ENCODE measurements at regions not wholly inside any gene's neighbourhood (a gene's known extent, or its start where the extent isn't known, plus 50 kb on each side); places are given as distances from the start of the nearest gene placed in this dataset.
"Not testable (repeated sequence)": the region's sequence is repeated elsewhere in the genome, so short reads cannot be mapped to it uniquely, and the experiment has no call there.

DNA sequence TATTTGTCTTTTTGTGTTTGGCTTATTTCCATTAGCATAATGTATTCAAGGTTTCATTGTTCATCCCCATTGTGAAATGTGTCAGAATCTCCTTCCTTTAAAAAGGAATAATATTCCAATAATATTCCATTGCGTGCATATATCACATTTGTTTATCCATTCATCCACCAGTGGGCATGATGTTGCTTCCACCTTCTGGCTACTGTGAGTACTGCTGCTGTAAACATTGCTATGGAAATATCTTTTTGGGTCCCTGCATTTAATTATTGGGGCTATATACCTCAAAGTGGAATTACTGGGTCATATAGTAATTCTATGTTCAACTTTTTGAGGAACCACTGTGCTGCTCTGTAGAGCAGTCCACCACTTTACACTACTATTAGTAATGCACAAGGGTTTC is 123.1 kb downstream of the POTEG start:
- DNase-seq (ENCODE audit: insufficient read length, low spot score, missing footprints); H3K27me3 ChIP-seq (ENCODE audit: insufficient read depth, low read length); H3K79me2 ChIP-seq (ENCODE audit: insufficient read depth, low read length); H3K27ac ChIP-seq (ENCODE audit: low read depth, low read length); H3K4me2 ChIP-seq (ENCODE audit: insufficient read depth, low read length); H3K36me3 ChIP-seq (ENCODE audit: insufficient read depth, low read length); H3K4me3 ChIP-seq (ENCODE audit: insufficient read depth, low read length); H3K4me1 ChIP-seq (ENCODE audit: insufficient read depth, low read length); H4K20me1 ChIP-seq (ENCODE audit: insufficient read depth, low read length); H2AFZ ChIP-seq (ENCODE audit: low read length); H3K9me3 ChIP-seq (ENCODE audit: low read depth, low read length): not testable (repeated sequence)
- TF ChIP-seq, protein P1, sequence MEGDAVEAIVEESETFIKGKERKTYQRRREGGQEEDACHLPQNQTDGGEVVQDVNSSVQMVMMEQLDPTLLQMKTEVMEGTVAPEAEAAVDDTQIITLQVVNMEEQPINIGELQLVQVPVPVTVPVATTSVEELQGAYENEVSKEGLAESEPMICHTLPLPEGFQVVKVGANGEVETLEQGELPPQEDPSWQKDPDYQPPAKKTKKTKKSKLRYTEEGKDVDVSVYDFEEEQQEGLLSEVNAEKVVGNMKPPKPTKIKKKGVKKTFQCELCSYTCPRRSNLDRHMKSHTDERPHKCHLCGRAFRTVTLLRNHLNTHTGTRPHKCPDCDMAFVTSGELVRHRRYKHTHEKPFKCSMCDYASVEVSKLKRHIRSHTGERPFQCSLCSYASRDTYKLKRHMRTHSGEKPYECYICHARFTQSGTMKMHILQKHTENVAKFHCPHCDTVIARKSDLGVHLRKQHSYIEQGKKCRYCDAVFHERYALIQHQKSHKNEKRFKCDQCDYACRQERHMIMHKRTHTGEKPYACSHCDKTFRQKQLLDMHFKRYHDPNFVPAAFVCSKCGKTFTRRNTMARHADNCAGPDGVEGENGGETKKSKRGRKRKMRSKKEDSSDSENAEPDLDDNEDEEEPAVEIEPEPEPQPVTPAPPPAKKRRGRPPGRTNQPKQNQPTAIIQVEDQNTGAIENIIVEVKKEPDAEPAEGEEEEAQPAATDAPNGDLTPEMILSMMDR (IDR thresholded peaks at IDR 0.05; ENCODE audit: extremely low read depth, low read depth, low read length): peak; percentile 6

DNA sequence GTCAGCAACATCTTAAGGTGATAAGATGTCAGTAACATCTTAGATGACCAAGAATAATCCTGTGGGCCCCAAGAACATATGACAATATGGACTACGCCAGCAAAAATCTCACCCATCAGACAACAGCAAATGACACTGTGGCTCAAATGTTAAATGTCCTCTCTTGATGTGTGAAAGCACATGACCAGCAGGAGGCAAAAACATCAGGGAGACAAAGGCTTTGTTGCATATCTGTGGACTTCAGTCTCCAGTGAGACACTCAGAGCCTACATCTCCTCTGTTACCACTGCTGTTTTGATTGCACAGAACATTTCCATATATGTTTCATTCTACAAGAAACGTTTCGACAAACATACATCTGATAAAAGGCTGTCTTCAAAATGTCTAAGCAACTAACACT is 103.5 kb downstream of the POTEG start:
- H3K27ac ChIP-seq (ENCODE audit: low read depth, low read length); H3K79me2 ChIP-seq (ENCODE audit: insufficient read depth, low read length); H3K27me3 ChIP-seq (ENCODE audit: insufficient read depth, low read length); H3K4me2 ChIP-seq (ENCODE audit: insufficient read depth, low read length); DNase-seq (ENCODE audit: insufficient read length, low spot score, missing footprints); H4K20me1 ChIP-seq (ENCODE audit: insufficient read depth, low read length); H3K9me3 ChIP-seq (ENCODE audit: low read depth, low read length); H3K4me3 ChIP-seq (ENCODE audit: insufficient read depth, low read length); H3K4me1 ChIP-seq (ENCODE audit: insufficient read depth, low read length); H2AFZ ChIP-seq (ENCODE audit: low read length); H3K36me3 ChIP-seq (ENCODE audit: insufficient read depth, low read length): not testable (repeated sequence)

DNA sequence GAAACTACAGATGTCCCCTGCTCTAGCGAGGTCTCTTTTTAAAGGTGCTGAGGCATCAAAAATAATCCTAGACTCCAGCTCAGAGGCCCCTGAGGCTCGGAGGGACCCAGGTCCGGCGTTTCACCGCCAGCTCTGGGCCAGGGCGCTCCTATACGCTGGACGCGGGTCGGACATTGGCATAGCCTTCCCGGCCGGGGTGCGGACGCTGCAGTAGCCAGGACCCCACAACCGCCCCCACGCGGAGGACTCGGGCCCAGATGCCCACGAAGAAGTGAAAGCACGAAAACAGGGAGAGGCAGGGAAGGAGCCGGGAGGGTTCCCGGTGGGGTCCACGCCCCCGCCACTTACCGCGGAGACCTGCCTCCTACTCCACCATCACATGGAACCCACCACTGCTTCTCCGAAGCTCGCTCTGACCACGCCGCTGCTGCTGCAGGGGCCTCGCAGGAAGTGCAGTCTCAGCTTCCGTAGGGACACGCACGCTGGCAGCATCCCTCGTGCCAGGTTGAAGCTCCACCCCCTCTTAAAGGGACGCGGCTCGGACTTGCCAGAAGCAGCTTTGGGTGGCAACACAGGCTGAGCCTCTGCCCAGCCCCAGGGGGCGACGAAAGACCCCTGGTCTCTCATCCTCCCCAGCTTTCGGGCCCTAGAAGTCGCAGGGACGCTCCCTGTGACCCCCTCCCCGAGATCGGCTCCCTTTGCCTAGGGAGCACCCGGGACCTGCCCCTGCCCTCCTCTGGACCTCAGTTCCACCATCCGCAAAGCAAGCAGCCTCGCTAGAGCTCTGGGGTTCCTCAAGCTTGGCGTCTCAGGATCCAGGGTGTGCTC is 96.7 kb downstream of the POTEG start:
- not testable (repeated sequence) for H2AFZ ChIP-seq (ENCODE audit: low read length); H3K4me1 ChIP-seq (ENCODE audit: insufficient read depth, low read length); H3K27me3 ChIP-seq (ENCODE audit: insufficient read depth, low read length); H3K36me3 ChIP-seq (ENCODE audit: insufficient read depth, low read length); H3K4me2 ChIP-seq (ENCODE audit: insufficient read depth, low read length); H3K27ac ChIP-seq (ENCODE audit: low read depth, low read length); DNase-seq (ENCODE audit: insufficient read length, low spot score, missing footprints); H3K4me3 ChIP-seq (ENCODE audit: insufficient read depth, low read length); H3K79me2 ChIP-seq (ENCODE audit: insufficient read depth, low read length); H3K9me3 ChIP-seq (ENCODE audit: low read depth, low read length); H4K20me1 ChIP-seq (ENCODE audit: insufficient read depth, low read length)

DNA sequence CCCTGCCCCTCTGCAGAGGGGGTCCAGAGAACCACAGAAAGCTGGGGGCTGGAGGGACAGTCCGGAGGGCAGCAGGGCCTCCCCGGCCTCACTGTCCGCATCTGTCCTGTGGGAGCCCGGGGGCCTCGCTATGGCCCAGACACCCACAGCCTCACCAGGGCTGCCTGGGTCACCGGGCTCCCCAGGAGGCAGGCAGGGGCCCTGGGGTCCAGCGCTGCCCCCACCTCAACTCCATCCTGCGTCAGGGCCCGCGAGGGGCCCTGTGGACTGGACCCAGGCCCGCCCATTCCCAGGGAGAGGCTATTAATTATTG is 96.1 kb downstream of the POTEG start:
- H3K27me3 ChIP-seq (ENCODE audit: insufficient read depth, low read length); H3K27ac ChIP-seq (ENCODE audit: low read depth, low read length); H2AFZ ChIP-seq (ENCODE audit: low read length); H3K36me3 ChIP-seq (ENCODE audit: insufficient read depth, low read length); H3K4me1 ChIP-seq (ENCODE audit: insufficient read depth, low read length); H3K79me2 ChIP-seq (ENCODE audit: insufficient read depth, low read length); H3K4me2 ChIP-seq (ENCODE audit: insufficient read depth, low read length); H3K9me3 ChIP-seq (ENCODE audit: low read depth, low read length); H4K20me1 ChIP-seq (ENCODE audit: insufficient read depth, low read length); H3K4me3 ChIP-seq (ENCODE audit: insufficient read depth, low read length); DNase-seq (ENCODE audit: insufficient read length, low spot score, missing footprints): not testable (repeated sequence)

DNA sequence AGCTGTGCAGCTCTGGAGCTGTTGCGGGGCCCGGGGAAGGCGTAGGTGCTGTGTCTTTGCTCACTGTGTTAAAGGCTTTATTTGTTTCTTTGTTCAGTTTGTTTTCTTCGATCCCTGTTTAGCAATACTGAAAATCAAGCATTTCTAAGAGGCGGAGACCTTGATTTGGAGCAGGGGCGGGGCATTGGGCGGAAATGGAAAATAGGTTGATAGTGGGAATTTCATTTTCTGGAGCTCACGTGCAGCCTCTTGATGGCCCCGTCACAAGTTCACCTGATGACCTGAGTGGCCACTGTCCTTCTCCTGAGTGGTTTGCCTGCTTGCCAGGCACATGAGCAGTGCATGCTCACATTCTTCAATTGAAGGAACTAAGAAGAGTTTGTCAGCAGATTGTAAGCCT is 93.2 kb downstream of the POTEG start:
- H3K79me2 ChIP-seq (ENCODE audit: insufficient read depth, low read length); H3K4me3 ChIP-seq (ENCODE audit: insufficient read depth, low read length); H3K4me1 ChIP-seq (ENCODE audit: insufficient read depth, low read length); H3K36me3 ChIP-seq (ENCODE audit: insufficient read depth, low read length); H3K27ac ChIP-seq (ENCODE audit: low read depth, low read length); DNase-seq (ENCODE audit: insufficient read length, low spot score, missing footprints); H3K27me3 ChIP-seq (ENCODE audit: insufficient read depth, low read length); H2AFZ ChIP-seq (ENCODE audit: low read length); H4K20me1 ChIP-seq (ENCODE audit: insufficient read depth, low read length); H3K9me3 ChIP-seq (ENCODE audit: low read depth, low read length); H3K4me2 ChIP-seq (ENCODE audit: insufficient read depth, low read length): not testable (repeated sequence)

DNA sequence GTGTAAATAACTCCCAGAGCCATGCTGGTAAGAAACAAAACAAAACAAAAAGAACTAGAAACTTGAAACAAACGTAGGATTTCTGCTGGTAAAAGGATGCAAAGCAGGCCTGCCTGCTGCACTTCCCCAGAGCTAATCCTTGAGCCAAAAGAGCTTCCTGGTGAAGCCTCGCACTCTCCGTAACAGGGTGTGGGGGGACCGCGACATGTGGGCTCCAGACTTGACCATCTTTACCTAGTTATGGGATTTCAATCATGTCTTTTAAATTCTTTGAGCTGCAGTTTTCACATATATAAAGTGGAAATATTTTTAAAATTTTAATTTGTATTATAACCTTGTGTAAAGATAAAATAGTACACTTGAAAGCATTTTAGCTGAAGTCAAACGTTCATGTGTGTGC is 92.5 kb downstream of the POTEG start:
- H2AFZ ChIP-seq (ENCODE audit: low read length); H4K20me1 ChIP-seq (ENCODE audit: insufficient read depth, low read length); H3K36me3 ChIP-seq (ENCODE audit: insufficient read depth, low read length); H3K4me2 ChIP-seq (ENCODE audit: insufficient read depth, low read length); DNase-seq (ENCODE audit: insufficient read length, low spot score, missing footprints); H3K79me2 ChIP-seq (ENCODE audit: insufficient read depth, low read length); H3K27me3 ChIP-seq (ENCODE audit: insufficient read depth, low read length); H3K4me3 ChIP-seq (ENCODE audit: insufficient read depth, low read length); H3K4me1 ChIP-seq (ENCODE audit: insufficient read depth, low read length); H3K27ac ChIP-seq (ENCODE audit: low read depth, low read length); H3K9me3 ChIP-seq (ENCODE audit: low read depth, low read length): not testable (repeated sequence)

DNA sequence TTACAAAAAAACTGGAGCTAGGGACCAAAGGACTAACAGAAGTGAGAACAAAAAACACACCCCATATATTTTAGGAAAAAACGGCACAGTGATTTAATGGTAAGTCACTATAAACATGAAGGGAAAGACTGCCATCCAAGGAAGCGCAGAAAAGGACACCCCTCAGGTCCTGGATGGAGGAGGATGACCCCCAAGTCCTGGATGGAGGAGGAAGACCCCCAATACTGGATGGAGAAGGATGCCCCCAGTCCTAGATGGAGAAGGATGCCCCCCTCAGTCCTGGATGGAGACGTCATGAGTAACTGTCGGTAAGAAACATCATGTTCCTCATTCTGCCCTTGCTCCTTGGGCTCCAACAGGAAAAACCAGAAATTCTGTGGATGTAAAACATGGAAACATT is 89.9 kb downstream of the POTEG start:
- H4K20me1 ChIP-seq (ENCODE audit: insufficient read depth, low read length); H3K4me3 ChIP-seq (ENCODE audit: insufficient read depth, low read length); H3K4me1 ChIP-seq (ENCODE audit: insufficient read depth, low read length); H3K79me2 ChIP-seq (ENCODE audit: insufficient read depth, low read length); H2AFZ ChIP-seq (ENCODE audit: low read length); H3K9me3 ChIP-seq (ENCODE audit: low read depth, low read length); DNase-seq (ENCODE audit: insufficient read length, low spot score, missing footprints); H3K27ac ChIP-seq (ENCODE audit: low read depth, low read length); H3K4me2 ChIP-seq (ENCODE audit: insufficient read depth, low read length); H3K36me3 ChIP-seq (ENCODE audit: insufficient read depth, low read length); H3K27me3 ChIP-seq (ENCODE audit: insufficient read depth, low read length): not testable (repeated sequence)

DNA sequence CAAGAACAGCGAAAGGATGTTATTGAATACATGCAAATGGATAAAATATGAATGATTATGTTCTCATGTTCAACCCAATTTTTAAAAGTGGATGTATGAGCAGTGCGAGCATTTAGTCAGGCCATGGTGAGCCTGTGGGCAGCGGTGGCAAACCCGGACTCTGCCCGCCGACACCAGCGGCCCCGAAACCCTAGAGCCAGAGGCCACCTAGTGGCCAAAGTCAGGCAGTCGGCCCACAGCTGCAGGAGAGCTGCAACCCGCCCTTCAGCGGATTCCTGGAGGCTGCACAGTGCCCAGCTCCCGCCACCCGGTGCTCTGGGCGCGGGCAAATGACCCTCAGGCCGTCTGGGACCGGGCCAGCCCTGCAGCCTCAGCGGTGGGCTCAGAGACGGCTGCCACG is 89.5 kb downstream of the POTEG start:
- H3K4me1 ChIP-seq (ENCODE audit: insufficient read depth, low read length); H4K20me1 ChIP-seq (ENCODE audit: insufficient read depth, low read length); H3K4me2 ChIP-seq (ENCODE audit: insufficient read depth, low read length); H2AFZ ChIP-seq (ENCODE audit: low read length); H3K27ac ChIP-seq (ENCODE audit: low read depth, low read length); DNase-seq (ENCODE audit: insufficient read length, low spot score, missing footprints); H3K4me3 ChIP-seq (ENCODE audit: insufficient read depth, low read length); H3K27me3 ChIP-seq (ENCODE audit: insufficient read depth, low read length); H3K36me3 ChIP-seq (ENCODE audit: insufficient read depth, low read length); H3K79me2 ChIP-seq (ENCODE audit: insufficient read depth, low read length); H3K9me3 ChIP-seq (ENCODE audit: low read depth, low read length): not testable (repeated sequence)
